Caco-2 (cell line): ENCODE measurements at regions not wholly inside any gene's neighbourhood (a gene's known extent, or its start where the extent isn't known, plus 50 kb on each side); places are given as distances from the start of the nearest gene placed in this dataset.
"Not testable (repeated sequence)": the region's sequence is repeated elsewhere in the genome, so short reads cannot be mapped to it uniquely, and the experiment has no call there.

ENCODE experiments used
- BruUV-seq: library from RNA; stranded (reverse); fragments of 400-500 nt; replicated peaks from 2 replicates; lab custom pipeline; 2021; lab: Mats Ljungman, UMichigan
- CTCF ChIA-PET: fragments of 300-600 bp; sonication (Branson Sonifier 250); formaldehyde crosslinking; loops from one replicate; lab custom pipeline; 2022; ENCODE audit warnings: antibody characterized with exemption; lab: Charles Lee
- POLR2A ChIA-PET: fragments of 300-600 bp; sonication (Branson Sonifier 250); formaldehyde crosslinking; loops from one replicate; lab custom pipeline; 2022; ENCODE audit warnings: antibody characterized with exemption; lab: Charles Lee
- DNase-seq, 2 experiments: peaks; one replicate each; pipeline versions ENCODE4 v3.0.0 to v3.0.0-alpha.2; 2020 to 2022
- H3K27me3 ChIP-seq: replicated peaks from 2 replicates; pipeline ENCODE4 v1.6.0; 2011; ENCODE audit warnings: low read length; ENCODE audit not compliant: control insufficient read depth, insufficient read depth
- H3K36me3 ChIP-seq: 2 replicates; pipeline ENCODE4 v1.5.1; 2011; ENCODE audit warnings: low read length; ENCODE audit not compliant: control insufficient read depth, insufficient read depth
- H3K4me1 ChIP-seq: fragments of 250-450 bp; sonication (Bioruptor Pico); 2 replicates; pipeline ENCODE4 v1.5.1; 2020; ENCODE audit warnings: mild to moderate bottlenecking
- H3K4me3 ChIP-seq: 2 replicates; pipeline ENCODE4 v1.5.1; 2011; ENCODE audit warnings: low read depth, mild to moderate bottlenecking, control low read depth, low read length
- H3K9me3 ChIP-seq: fragments of 250-450 bp; sonication (Bioruptor Pico); 2 replicates; pipeline ENCODE4 v1.5.1; 2020; ENCODE audit warnings: mild to moderate bottlenecking, moderate library complexity
- H3K27ac Mint-ChIP-seq: one replicate; pipeline ENCODE4 v1.8.0; 2022; ENCODE audit warnings: mixed read lengths; ENCODE audit not compliant: unreplicated experiment
- H3K27me3 Mint-ChIP-seq: one replicate; pipeline ENCODE4 v1.8.0; 2022; ENCODE audit warnings: mixed read lengths; ENCODE audit not compliant: insufficient read depth, unreplicated experiment
- H3K36me3 Mint-ChIP-seq: one replicate; pipeline ENCODE4 v1.8.0; 2022; ENCODE audit warnings: mild to moderate bottlenecking, mixed read lengths; ENCODE audit not compliant: insufficient read depth, unreplicated experiment
- H3K4me1 Mint-ChIP-seq: one replicate; pipeline ENCODE4 v1.8.0; 2022; ENCODE audit warnings: low read depth, mixed read lengths; ENCODE audit not compliant: unreplicated experiment
- H3K4me3 Mint-ChIP-seq: one replicate; pipeline ENCODE4 v1.8.0; 2022; ENCODE audit warnings: mild to moderate bottlenecking, moderate library complexity, mixed read lengths; ENCODE audit not compliant: unreplicated experiment
- H3K9me3 Mint-ChIP-seq: one replicate; pipeline ENCODE4 v1.8.0; 2022; ENCODE audit warnings: mixed read lengths; ENCODE audit not compliant: unreplicated experiment
- CTCF ChIP-seq, 2 experiments: fragments of 200-600 bp in 1 of 2; IDR thresholded peaks; 1 replicate in 1 of 2; 2 replicates in 1 of 2; pipeline versions ENCODE4 v1.5.1 to v1.8.0; 2011 to 2022; ENCODE audit warnings: antibody characterized with exemption in 1 of 2, control low read depth in 1 of 2, inconsistent platforms in 1 of 2, low read depth in 1 of 2, low read length in 1 of 2, mild to moderate bottlenecking in 1 of 2, moderate library complexity in 1 of 2; ENCODE audit not compliant: insufficient read depth in 1 of 2, severe bottlenecking in 1 of 2, unreplicated experiment in 1 of 2
- intact Hi-C: fragments of 100-400 bp; cut with micrococcal nuclease; formaldehyde crosslinking; loops from one replicate; pipeline ENCODE4 v1.10.0; 2022; ENCODE audit not compliant: unreplicated experiment

GRCh38 chr10:20380401-20380800 is 516.7 kb downstream of the NEBL start:
- Mint-ChIP-seq H3K4me3 (no peak overlapping the region), H3K27me3 (no peaks in the 10 kb centered on the region), H3K27ac (no peak overlapping the region), H3K4me1 (no peaks in the 10 kb centered on the region), H3K9me3 (no peaks in the 10 kb centered on the region), H3K36me3 (no peaks in the 10 kb centered on the region)
- intact Hi-C loops, result loop anchor here (10.0 kb wide), 1 partner anchor 384 kb away; no protein-coding TSS in a partner anchor
- Histone ChIP-seq H3K4me3 (no peak overlapping the region), H3K36me3 (no peaks in the 10 kb centered on the region), H3K9me3 (no peaks in the 10 kb centered on the region; the same call in 1 of the 2 replicates), H3K4me1 (no peaks in the 10 kb centered on the region), H3K27me3 (no peaks in the 10 kb centered on the region; the same call in 1 of the 2 replicates)
- ChIA-PET CTCF (no interaction called here), POLR2A (no interaction called here)
- BruUV-seq, result no TSS peak
- TF ChIP-seq CTCF (IDR thresholded peaks at IDR 0.05; ENCODE audit: insufficient read depth in 1 of 2, low read depth in 1 of 2, low read length in 1 of 2, severe bottlenecking in 1 of 2, unreplicated experiment in 1 of 2), result no peak
- DNase-seq, result no peak

- Mint-ChIP-seq H3K4me3 (no peak overlapping the region), H3K27ac (no peak overlapping the region), H3K27me3 (no peaks in the 10 kb centered on the region), H3K36me3 (no peaks in the 10 kb centered on the region), H3K9me3 (peaks cover 28% of the 10 kb centered on the region), H3K4me1 (no peaks in the 10 kb centered on the region)
- no peak overlapping the region for H3K4me3 ChIP-seq
- H3K36me3 ChIP-seq, result no peaks in the 10 kb centered on the region
- no peaks in the 10 kb centered on the region for H3K4me1 ChIP-seq
- ChIA-PET POLR2A (no interaction called here), CTCF (no interaction called here)
- intact Hi-C loops, result no loop called here
- H3K27me3 ChIP-seq, result no peaks in the 10 kb centered on the region
- no peak for TF ChIP-seq CTCF (IDR thresholded peaks at IDR 0.05; ENCODE audit: insufficient read depth in 1 of 2, low read depth in 1 of 2, low read length in 1 of 2, severe bottlenecking in 1 of 2, unreplicated experiment in 1 of 2)
- DNase-seq, result no peak
- BruUV-seq, result no TSS peak
- H3K9me3 ChIP-seq, result no peaks in the 10 kb centered on the region; the same call in 1 of the 2 replicates
Observed at GRCh38 chr10:20372748-20373147, 524.4 kb downstream of the NEBL start.

GRCh38 chr10:20370977-20371533 is 526.1 kb downstream of the NEBL start:
- not testable (repeated sequence) for H3K27me3 Mint-ChIP-seq

More at GRCh38 chr10:20370977-20371533, 526.1 kb downstream of the NEBL start:
- H3K9me3 Mint-ChIP-seq, result peaks cover 39% of the 10 kb centered on the region
- H3K27me3 ChIP-seq, H3K4me3 Mint-ChIP-seq, CTCF ChIA-PET, POLR2A ChIA-PET, H3K4me3 ChIP-seq, H3K36me3 Mint-ChIP-seq, H3K9me3 ChIP-seq, BruUV-seq, H3K4me1 Mint-ChIP-seq, H3K4me1 ChIP-seq, DNase-seq, intact Hi-C loops, H3K27ac Mint-ChIP-seq, H3K36me3 ChIP-seq: not testable (repeated sequence)
